ENCODE measurements at regions not wholly inside any gene's neighbourhood (a gene's known extent, or its start where the extent isn't known, plus 50 kb on each side); places are given as distances from the start of the nearest gene placed in this dataset.

DNA sequence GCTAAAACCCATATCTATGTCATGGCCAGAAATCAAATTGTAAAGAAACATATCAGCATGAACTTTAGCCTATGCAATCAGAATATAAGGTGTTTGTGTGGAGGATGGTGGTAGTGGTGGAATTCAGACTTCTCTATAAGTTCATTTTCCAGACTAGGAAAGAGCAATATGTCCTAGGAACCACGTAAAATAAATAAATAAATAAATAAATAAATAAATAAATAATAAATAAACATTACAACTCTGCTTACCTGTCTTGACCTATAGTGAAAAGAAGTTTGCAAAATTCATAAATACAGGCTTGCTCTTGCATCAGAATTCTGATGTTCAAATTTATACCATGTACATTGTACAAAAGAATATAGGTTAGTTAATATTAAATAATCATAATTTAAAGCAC, 1382.6 kb upstream of the ADGRL2 start:
- Histone ChIP-seq H3K27ac (no peak overlapping the region), H3K4me1 (no peaks in the 10 kb centered on the region), H3K27me3 (no peaks in the 10 kb centered on the region), H3K36me3 (no peaks in the 10 kb centered on the region), H3K4me3 (no peak overlapping the region), H3K9me3 (no peaks in the 10 kb centered on the region)
- TF ChIP-seq CTCF (IDR thresholded peaks at IDR 0.05) = no peak
- DNase-seq = no peak
- intact Hi-C loops (cut with DNase I) = no loop called here
- ATAC-seq = no peak

DNA sequence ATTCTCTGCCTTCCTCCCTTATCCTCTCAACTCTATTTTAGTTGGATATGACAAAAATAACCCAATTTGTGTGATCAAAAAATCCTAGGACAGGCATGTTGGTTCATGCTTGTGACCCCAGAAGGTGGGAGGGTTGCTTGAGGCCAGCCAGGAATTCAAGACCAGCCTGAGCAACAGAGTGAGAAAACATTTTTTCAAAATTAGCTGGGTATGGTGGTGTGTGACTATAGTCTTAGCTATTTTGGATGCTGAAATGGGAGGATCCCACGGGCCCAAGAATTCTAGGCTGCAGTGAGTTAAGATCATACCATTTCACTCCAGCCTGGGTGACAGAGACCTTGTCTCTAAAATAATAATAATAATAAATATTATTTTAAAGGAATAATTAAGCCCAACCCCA, 1383.1 kb upstream of the ADGRL2 start:
- no peak for ATAC-seq

GRCh38 chr1:80413969-80414368, 1386.8 kb upstream of the ADGRL2 start:
- no peak for DNase-seq
- H3K36me3 ChIP-seq = no peaks in the 10 kb centered on the region
- H3K4me3 ChIP-seq = no peak overlapping the region
- H3K27ac ChIP-seq = no peak overlapping the region
- intact Hi-C loops (cut with DNase I) = no loop called here
- H3K27me3 ChIP-seq = no peaks in the 10 kb centered on the region
- TF ChIP-seq CTCF (IDR thresholded peaks at IDR 0.05) = no peak
- H3K4me1 ChIP-seq = no peaks in the 10 kb centered on the region
- H3K9me3 ChIP-seq = no peaks in the 10 kb centered on the region
- ATAC-seq = no peak

More for the DNA sequence above, 1383.1 kb upstream of the ADGRL2 start:
- H3K27ac ChIP-seq = no peak overlapping the region
- intact Hi-C loops (cut with DNase I) = no loop called here
- no peaks in the 10 kb centered on the region for H3K9me3 ChIP-seq
- no peak for TF ChIP-seq CTCF (IDR thresholded peaks at IDR 0.05)
- no peak overlapping the region for H3K4me3 ChIP-seq
- H3K36me3 ChIP-seq = no peaks in the 10 kb centered on the region
- H3K27me3 ChIP-seq = no peaks in the 10 kb centered on the region
- no peaks in the 10 kb centered on the region for H3K4me1 ChIP-seq
- DNase-seq = no peak

- no peak for TF ChIP-seq CTCF (IDR thresholded peaks at IDR 0.05)
- H3K27ac ChIP-seq = no peak overlapping the region
- H3K4me1 ChIP-seq = no peaks in the 10 kb centered on the region
- no peaks in the 10 kb centered on the region for H3K36me3 ChIP-seq
- no peaks in the 10 kb centered on the region for H3K9me3 ChIP-seq
- no peak for DNase-seq
- H3K27me3 ChIP-seq = no peaks in the 10 kb centered on the region
- no peak for ATAC-seq
- no peak overlapping the region for H3K4me3 ChIP-seq
- intact Hi-C loops (cut with DNase I) = no loop called here
Measured at GRCh38 chr1:80410233-80410632, 1390.5 kb upstream of the ADGRL2 start.

- H3K27ac ChIP-seq = no peak overlapping the region
- DNase-seq = no peak
- no peak for TF ChIP-seq CTCF (IDR thresholded peaks at IDR 0.05)
- no peaks in the 10 kb centered on the region for H3K36me3 ChIP-seq
- no peaks in the 10 kb centered on the region for H3K27me3 ChIP-seq
- no peak overlapping the region for H3K4me3 ChIP-seq
- no peaks in the 10 kb centered on the region for H3K4me1 ChIP-seq
- H3K9me3 ChIP-seq = no peaks in the 10 kb centered on the region
- no peak for ATAC-seq
- intact Hi-C loops (cut with DNase I) = no loop called here
Measured at GRCh38 chr1:80403471-80403893, 1397.0 kb upstream of the ADGRL4 start.

DNA sequence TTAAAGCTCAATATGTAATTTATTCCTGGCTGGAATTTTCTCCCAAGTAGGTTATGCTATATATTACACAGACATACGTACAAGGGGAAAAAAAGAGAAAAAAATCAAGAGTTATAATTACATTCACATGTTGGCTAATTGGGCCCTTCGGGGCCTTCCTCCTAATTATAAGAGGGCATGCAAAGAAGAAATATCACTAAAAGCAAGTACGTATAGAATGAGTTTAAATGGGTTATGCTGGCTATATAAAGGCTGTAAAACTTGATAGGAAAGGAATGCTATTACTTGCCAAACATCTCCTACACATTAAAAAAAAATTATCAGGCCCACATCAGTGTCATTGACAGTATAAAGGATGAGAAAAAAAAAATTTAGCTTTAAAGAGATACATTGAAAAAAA, 1396.1 kb upstream of the ADGRL4 start:
- TF ChIP-seq CTCF (IDR thresholded peaks at IDR 0.05) = no peak
- ATAC-seq = no peak
- no peaks in the 10 kb centered on the region for H3K36me3 ChIP-seq
- no peaks in the 10 kb centered on the region for H3K4me1 ChIP-seq
- H3K27me3 ChIP-seq = no peaks in the 10 kb centered on the region
- intact Hi-C loops (cut with DNase I) = no loop called here
- H3K27ac ChIP-seq = no peak overlapping the region
- no peaks in the 10 kb centered on the region for H3K9me3 ChIP-seq
- DNase-seq = no peak
- no peak overlapping the region for H3K4me3 ChIP-seq
